ENCODE measurements at regions not wholly inside any gene's neighbourhood (a gene's known extent, or its start where the extent isn't known, plus 50 kb on each side); places are given as distances from the start of the nearest gene placed in this dataset.

GRCh38 chr7:124201768-124202349, 169.0 kb upstream of the TMEM229A start:
- 64 to 71% methylated on average over 3 of the region's 3 CpGs for WGBS, 2 donors
- Histone ChIP-seq H3K9me3 (no peaks in the 10 kb centered on the region), H3K36me3 (no peaks in the 10 kb centered on the region), H3K27ac (no peak overlapping the region), H3K4me3 (no peak overlapping the region), H3K4me1 (no peaks in the 10 kb centered on the region), H3K27me3 (no peaks in the 10 kb centered on the region)
- no peak for TF ChIP-seq POLR2A (IDR thresholded peaks at IDR 0.05)
- TF ChIP-seq EP300 (IDR thresholded peaks at IDR 0.05) = no peak
- no peak for TF ChIP-seq POLR2AphosphoS5 (IDR thresholded peaks at IDR 0.05)
- TF ChIP-seq CTCF (IDR thresholded peaks at IDR 0.05) = no peak
- DNase-seq (no peak), ATAC-seq (ENCODE audit: low FRiP score in 2 of 2) (no peak)

GRCh38 chr7:124196519-124196918, 163.7 kb upstream of the TMEM229A start:
- H3K36me3 ChIP-seq = no peaks in the 10 kb centered on the region
- H3K9me3 ChIP-seq = no peaks in the 10 kb centered on the region
- DNase-seq = no peak
- H3K27ac ChIP-seq = no peak overlapping the region
- no peaks in the 10 kb centered on the region for H3K27me3 ChIP-seq
- no peak for TF ChIP-seq EP300 (IDR thresholded peaks at IDR 0.05)
- no peak for TF ChIP-seq POLR2AphosphoS5 (IDR thresholded peaks at IDR 0.05)
- TF ChIP-seq POLR2A (IDR thresholded peaks at IDR 0.05) = no peak
- TF ChIP-seq CTCF (IDR thresholded peaks at IDR 0.05) = no peak
- WGBS, 2 donors = 28 to 41% methylated on average over 2 of the region's 2 CpGs
- no peak overlapping the region for H3K4me3 ChIP-seq
- no peak for ATAC-seq (ENCODE audit: low FRiP score in 2 of 2)
- no peaks in the 10 kb centered on the region for H3K4me1 ChIP-seq

GRCh38 chr7:124192885-124193284, 160.0 kb upstream of the TMEM229A start:
- ATAC-seq (ENCODE audit: low FRiP score in 2 of 2) = no peak
- TF ChIP-seq CTCF (IDR thresholded peaks at IDR 0.05) (no peak), POLR2AphosphoS5 (IDR thresholded peaks at IDR 0.05) (no peak), POLR2A (IDR thresholded peaks at IDR 0.05) (no peak), EP300 (IDR thresholded peaks at IDR 0.05) (no peak)
- DNase-seq = no peak
- Histone ChIP-seq H3K9me3 (no peaks in the 10 kb centered on the region), H3K27me3 (no peaks in the 10 kb centered on the region), H3K27ac (no peak overlapping the region), H3K36me3 (no peaks in the 10 kb centered on the region), H3K4me1 (no peaks in the 10 kb centered on the region), H3K4me3 (no peak overlapping the region)

- ATAC-seq (ENCODE audit: low FRiP score in 2 of 2) (no peak), DNase-seq (no peak)
- Histone ChIP-seq H3K4me1 (no peaks in the 10 kb centered on the region), H3K4me3 (no peak overlapping the region), H3K9me3 (no peaks in the 10 kb centered on the region), H3K36me3 (no peaks in the 10 kb centered on the region), H3K27ac (no peak overlapping the region), H3K27me3 (no peaks in the 10 kb centered on the region)
- TF ChIP-seq POLR2A (IDR thresholded peaks at IDR 0.05) = no peak
- no peak for TF ChIP-seq CTCF (IDR thresholded peaks at IDR 0.05)
- TF ChIP-seq EP300 (IDR thresholded peaks at IDR 0.05) = no peak
- TF ChIP-seq POLR2AphosphoS5 (IDR thresholded peaks at IDR 0.05) = no peak
- WGBS, 2 donors = 44 to 55% methylated on average over 1 of the region's 1 CpG
These were observed 158.8 kb upstream of the TMEM229A start for GRCh38 chr7:124191713-124192112.

GRCh38 chr7:124191030-124191429, 158.2 kb upstream of the TMEM229A start:
- no peaks in the 10 kb centered on the region for H3K36me3 ChIP-seq
- WGBS, 2 donors = 68 to 75% methylated on average over 3 of the region's 3 CpGs

More at GRCh38 chr7:124191030-124191429, 158.2 kb upstream of the TMEM229A start:
- no peak overlapping the region for H3K4me3 ChIP-seq
- no peaks in the 10 kb centered on the region for H3K27me3 ChIP-seq
- H3K27ac ChIP-seq = no peak overlapping the region
- no peaks in the 10 kb centered on the region for H3K9me3 ChIP-seq
- no peak for TF ChIP-seq POLR2AphosphoS5 (IDR thresholded peaks at IDR 0.05)
- TF ChIP-seq EP300 (IDR thresholded peaks at IDR 0.05) = no peak
- DNase-seq = no peak
- no peak for ATAC-seq (ENCODE audit: low FRiP score in 2 of 2)
- H3K4me1 ChIP-seq = no peaks in the 10 kb centered on the region
